ENCODE measurements at regions not wholly inside any gene's neighbourhood (a gene's known extent, or its start where the extent isn't known, plus 50 kb on each side); places are given as distances from the start of the nearest gene placed in this dataset.

- no peaks in the 10 kb centered on the region for H3K27me3 ChIP-seq (ENCODE audit: control insufficient read depth, insufficient read depth, low read length)
- TF ChIP-seq, protein P1, sequence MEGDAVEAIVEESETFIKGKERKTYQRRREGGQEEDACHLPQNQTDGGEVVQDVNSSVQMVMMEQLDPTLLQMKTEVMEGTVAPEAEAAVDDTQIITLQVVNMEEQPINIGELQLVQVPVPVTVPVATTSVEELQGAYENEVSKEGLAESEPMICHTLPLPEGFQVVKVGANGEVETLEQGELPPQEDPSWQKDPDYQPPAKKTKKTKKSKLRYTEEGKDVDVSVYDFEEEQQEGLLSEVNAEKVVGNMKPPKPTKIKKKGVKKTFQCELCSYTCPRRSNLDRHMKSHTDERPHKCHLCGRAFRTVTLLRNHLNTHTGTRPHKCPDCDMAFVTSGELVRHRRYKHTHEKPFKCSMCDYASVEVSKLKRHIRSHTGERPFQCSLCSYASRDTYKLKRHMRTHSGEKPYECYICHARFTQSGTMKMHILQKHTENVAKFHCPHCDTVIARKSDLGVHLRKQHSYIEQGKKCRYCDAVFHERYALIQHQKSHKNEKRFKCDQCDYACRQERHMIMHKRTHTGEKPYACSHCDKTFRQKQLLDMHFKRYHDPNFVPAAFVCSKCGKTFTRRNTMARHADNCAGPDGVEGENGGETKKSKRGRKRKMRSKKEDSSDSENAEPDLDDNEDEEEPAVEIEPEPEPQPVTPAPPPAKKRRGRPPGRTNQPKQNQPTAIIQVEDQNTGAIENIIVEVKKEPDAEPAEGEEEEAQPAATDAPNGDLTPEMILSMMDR (IDR thresholded peaks at IDR 0.05; ENCODE audit: insufficient read depth, low read length, severe bottlenecking): no peak
- FAIRE-seq: no peak
- no peak overlapping the region for H3K4me3 ChIP-seq (ENCODE audit: low read depth, low read length)
- no peak for DNase-seq (ENCODE audit: low read depth)
- H3K36me3 ChIP-seq (ENCODE audit: control insufficient read depth, insufficient read depth, low read length): no peaks in the 10 kb centered on the region
These were observed 317.0 kb downstream of the GLRX3 start for GRCh38 chr10:130453036-130453720.

DNA sequence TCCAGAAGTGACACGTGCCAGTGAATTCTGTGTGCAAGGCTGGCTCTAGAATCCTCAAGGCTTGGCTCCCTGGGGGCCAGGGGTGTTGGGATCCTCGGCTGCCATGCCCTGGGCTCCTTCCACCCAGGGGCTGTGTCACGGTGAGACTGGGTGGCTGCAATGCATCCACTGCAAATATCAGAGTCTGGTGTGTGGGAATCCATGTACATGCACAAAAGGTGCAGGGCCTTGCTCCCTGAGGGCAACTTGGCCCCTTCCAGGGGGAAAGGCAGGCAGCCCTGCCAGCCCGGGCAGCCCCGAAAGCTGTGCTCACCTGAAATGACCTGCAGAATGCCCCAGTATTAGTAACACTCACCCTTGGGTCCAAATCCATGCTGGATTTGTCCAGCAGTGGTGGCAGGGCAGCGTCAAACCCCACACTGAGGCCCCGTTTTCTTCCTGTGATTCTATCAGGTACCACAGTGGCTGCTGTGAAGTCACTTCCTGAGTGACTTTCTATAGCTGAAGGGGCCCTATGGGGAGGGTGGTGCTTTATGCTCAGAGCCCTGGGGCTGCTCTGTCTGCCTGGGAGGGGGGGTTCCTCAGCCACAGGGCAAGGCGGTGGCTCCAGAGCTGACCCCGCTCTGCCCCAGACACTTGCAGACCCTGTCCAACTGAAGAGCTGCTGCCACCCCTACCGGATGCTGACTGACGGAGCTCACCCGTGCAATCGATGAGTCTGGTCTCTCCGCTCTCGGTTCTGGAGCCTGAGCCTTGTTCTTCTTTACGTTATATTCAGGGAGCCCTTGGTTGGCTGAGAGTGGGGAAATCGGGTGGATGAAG lies 317.7 kb downstream of the GLRX3 start:
- Histone ChIP-seq H3K27me3 (ENCODE audit: control insufficient read depth, insufficient read depth, low read length) (no peaks in the 10 kb centered on the region), H3K36me3 (ENCODE audit: control insufficient read depth, insufficient read depth, low read length) (no peaks in the 10 kb centered on the region), H3K4me3 (ENCODE audit: low read depth, low read length) (no peak overlapping the region)
- TF ChIP-seq, protein P1 (IDR thresholded peaks at IDR 0.05; ENCODE audit: insufficient read depth, low read length, severe bottlenecking): no peak
- no peak for DNase-seq (ENCODE audit: low read depth)
- FAIRE-seq: no peak

DNA sequence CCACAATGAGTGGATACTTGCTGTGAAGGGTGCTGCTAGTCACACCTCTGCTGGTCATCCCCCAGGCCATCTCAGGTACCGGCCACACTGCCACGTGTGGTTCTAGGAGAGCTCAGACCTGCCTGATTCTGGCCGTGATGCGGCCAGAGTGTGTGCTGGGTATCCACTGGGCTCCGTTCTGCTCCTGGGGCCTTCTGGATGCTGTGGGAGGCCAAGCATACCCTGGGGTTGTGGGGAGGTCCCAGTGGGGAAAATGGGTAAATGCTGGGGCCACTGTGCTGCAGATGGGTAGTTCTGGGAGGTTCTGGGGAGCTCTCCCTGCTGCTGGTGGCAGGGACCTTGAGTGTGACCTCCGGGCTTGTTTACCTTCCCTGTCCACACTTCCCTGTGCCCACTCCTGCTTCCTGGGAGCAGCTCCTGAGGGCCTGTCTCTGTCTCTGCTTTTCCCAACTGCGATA lies 318.4 kb downstream of the GLRX3 start:
- DNase-seq (ENCODE audit: low read depth) (no peak), FAIRE-seq (no peak)
- no peaks in the 10 kb centered on the region for H3K36me3 ChIP-seq (ENCODE audit: control insufficient read depth, insufficient read depth, low read length)
- H3K27me3 ChIP-seq (ENCODE audit: control insufficient read depth, insufficient read depth, low read length): no peaks in the 10 kb centered on the region
- TF ChIP-seq, protein P1 (IDR thresholded peaks at IDR 0.05; ENCODE audit: insufficient read depth, low read length, severe bottlenecking): no peak
- no peak overlapping the region for H3K4me3 ChIP-seq (ENCODE audit: low read depth, low read length)

- DNase-seq (ENCODE audit: low read depth) (no peak), FAIRE-seq (no peak)
- Histone ChIP-seq H3K27me3 (ENCODE audit: control insufficient read depth, insufficient read depth, low read length) (no peaks in the 10 kb centered on the region), H3K4me3 (ENCODE audit: low read depth, low read length) (no peak overlapping the region), H3K36me3 (ENCODE audit: control insufficient read depth, insufficient read depth, low read length) (no peaks in the 10 kb centered on the region)
- TF ChIP-seq, protein P1 (IDR thresholded peaks at IDR 0.05; ENCODE audit: insufficient read depth, low read length, severe bottlenecking): no peak
These were observed 319.0 kb downstream of the GLRX3 start for GRCh38 chr10:130455111-130455695.

DNA sequence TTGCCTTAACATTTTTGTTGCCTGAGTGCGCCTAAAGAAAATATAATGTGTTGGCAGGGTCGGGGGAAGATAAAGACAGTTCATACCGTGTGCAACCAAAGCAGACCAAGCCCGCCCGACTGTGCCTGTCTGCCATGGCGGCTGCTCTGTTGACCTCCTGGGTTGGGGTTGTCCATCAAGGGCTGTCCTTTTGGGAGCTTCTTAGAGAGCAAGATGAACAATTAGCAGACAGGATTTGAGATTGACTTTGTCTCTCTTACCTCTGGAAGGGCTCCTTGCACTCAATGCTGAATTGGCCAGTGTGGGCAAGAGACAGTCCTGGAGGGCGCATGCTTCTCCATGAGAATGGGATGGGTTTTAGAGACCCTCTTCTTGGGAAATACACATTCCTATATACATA lies 319.6 kb downstream of the GLRX3 start:
- Histone ChIP-seq H3K4me3 (ENCODE audit: low read depth, low read length) (no peak overlapping the region), H3K27me3 (ENCODE audit: control insufficient read depth, insufficient read depth, low read length) (no peaks in the 10 kb centered on the region), H3K36me3 (ENCODE audit: control insufficient read depth, insufficient read depth, low read length) (no peaks in the 10 kb centered on the region)
- DNase-seq (ENCODE audit: low read depth) (no peak), FAIRE-seq (no peak)
- TF ChIP-seq, protein P1 (IDR thresholded peaks at IDR 0.05; ENCODE audit: insufficient read depth, low read length, severe bottlenecking): no peak

All from bronchial epithelial cell (primary cell).